ENCODE measurements at regions not wholly inside any gene's neighbourhood (a gene's known extent, or its start where the extent isn't known, plus 50 kb on each side); places are given as distances from the start of the nearest gene placed in this dataset.

DNA sequence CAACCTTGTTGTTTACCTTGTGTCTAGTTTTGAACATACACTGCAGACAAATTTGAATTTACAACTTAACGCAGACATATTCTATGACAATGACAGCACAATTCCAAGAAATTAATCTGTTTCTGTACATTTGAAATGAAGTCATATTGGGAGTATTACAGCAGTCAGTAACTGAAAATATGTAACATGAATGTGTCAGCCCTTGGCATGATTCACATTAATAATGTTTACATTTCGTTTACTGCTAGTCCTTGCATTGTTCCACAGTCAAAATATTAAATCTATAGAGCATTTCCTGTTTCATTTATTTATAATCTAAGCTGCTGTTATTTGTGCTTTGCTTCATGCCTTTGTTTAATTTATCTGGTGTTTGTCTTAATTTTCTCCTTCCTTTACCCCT, 80.4 kb downstream of the NOC3L start:
- Histone ChIP-seq H3K23ac (ENCODE audit: insufficient read length) (no peak overlapping the region), H3K27me3 (replicated peaks in 1 of 4; ENCODE audit: control insufficient read depth in 3 of 4, extremely low read depth in 1 of 4, insufficient read depth in 3 of 4, low read length in 3 of 4) (no peaks in the 10 kb centered on the region), H3K23me2 (ENCODE audit: low read depth, low read length) (no peaks in the 10 kb centered on the region), H2AK5ac (ENCODE audit: low read depth, low read length) (no peak overlapping the region), H2BK15ac (ENCODE audit: low read length) (no peak overlapping the region), H4K5ac (ENCODE audit: insufficient read length, low read depth, low read length) (no peak overlapping the region), H3K56ac (replicated peaks; ENCODE audit: insufficient read length, low read depth, low read length) (no peak overlapping the region), H4K8ac (ENCODE audit: extremely low read depth, insufficient read depth, low read length) (no peak overlapping the region), H3K36me3 (ENCODE audit: control insufficient read depth in 2 of 4, insufficient read depth in 4 of 4, low read length in 3 of 4) (no peaks in the 10 kb centered on the region), H2BK12ac (ENCODE audit: low read depth, low read length) (no peak overlapping the region), H4K20me1 (replicated peaks in 1 of 2; ENCODE audit: control insufficient read depth in 1 of 2, insufficient read depth in 2 of 2, low read length in 2 of 2) (no peaks in the 10 kb centered on the region), H3K27ac (ENCODE audit: low read depth, low read length) (no peak overlapping the region), H3K79me1 (ENCODE audit: low read depth, low read length) (no peaks in the 10 kb centered on the region), H3K79me2 (ENCODE audit: control insufficient read depth in 1 of 2, insufficient read depth in 2 of 2, low read length in 2 of 2) (no peaks in the 10 kb centered on the region), H4K91ac (replicated peaks; ENCODE audit: insufficient read length, low read length) (no peak overlapping the region), H3K4ac (replicated peaks; ENCODE audit: insufficient read length, low read depth, low read length) (no peak overlapping the region), H3K9ac (replicated peaks in 1 of 4; ENCODE audit: extremely low read depth in 1 of 4, low read depth in 3 of 4, low read length in 3 of 4) (no peak overlapping the region), H2BK5ac (ENCODE audit: low read depth, low read length) (no peak overlapping the region), H3K18ac (ENCODE audit: extremely low read depth, low read length) (no peak overlapping the region), H3K4me2 (ENCODE audit: insufficient read depth in 1 of 2, low read depth in 2 of 2, low read length in 2 of 2) (no peak overlapping the region), H3K14ac (ENCODE audit: insufficient read length) (no peak overlapping the region), H3K9me3 (ENCODE audit: insufficient read depth in 2 of 2, low read depth in 1 of 2, low read length in 1 of 2) (no peaks in the 10 kb centered on the region), H2AFZ (ENCODE audit: low read length) (no peak overlapping the region), H3K4me1 (replicated peaks in 1 of 4; ENCODE audit: control insufficient read depth in 3 of 4, insufficient read depth in 4 of 4, low read length in 3 of 4) (no peaks in the 10 kb centered on the region), H2BK20ac (ENCODE audit: low read length) (no peak overlapping the region), H3K4me3 (ENCODE audit: extremely low read depth in 1 of 4, insufficient read depth in 2 of 4, low read depth in 3 of 4, low read length in 4 of 4) (no peak overlapping the region), H2BK120ac (replicated peaks; ENCODE audit: low read depth, low read length) (no peak overlapping the region)
- ChIA-PET POLR2A (ENCODE audit: partially characterized antibody) (no interaction called here), CTCF (ENCODE audit: partially characterized antibody) (interaction anchor here (1.4 to 2.7 kb wide), 2 partner anchors 38 to 44 kb away, joined by 3 to 12 read pairs; no protein-coding TSS in a partner anchor)
- FAIRE-seq (no peak), DNase-seq (ENCODE audit: low read depth in 1 of 2, low spot score in 2 of 2) (no peak)
- 87% methylated on average over 2 of the region's 2 CpGs; no CpG with 5 or more reads in 1 of the 2 experiments for WGBS, 2 experiments (ENCODE audit: extremely low coverage in 1 of 2, insufficient coverage in 1 of 2, insufficient read length in 1 of 2, insufficient replicate concordance in 2 of 2, low coverage in 1 of 2, low lambda C conversion rate in 2 of 2, missing lambda C conversion rate in 1 of 2)
- TF ChIP-seq JUND (IDR thresholded peaks at IDR 0.05; ENCODE audit: low read length) (no peak), BRCA1 (IDR thresholded peaks at IDR 0.05; ENCODE audit: low read depth, low read length) (no peak), RFX5 (IDR thresholded peaks at IDR 0.05; ENCODE audit: borderline replicate concordance, low read depth, low read length) (no peak), CEBPB (IDR thresholded peaks at IDR 0.05; ENCODE audit: low read depth, low read length) (no peak), NANOG (IDR thresholded peaks at IDR 0.05; ENCODE audit: insufficient read depth, low read depth, low read length, poor library complexity, severe bottlenecking) (no peak), SRF (IDR thresholded peaks at IDR 0.05; ENCODE audit: low read depth, low read length) (no peak), SAP30 (IDR thresholded peaks at IDR 0.05; ENCODE audit: insufficient read depth, insufficient replicate concordance, low read length) (no peak), KDM1A (IDR thresholded peaks at IDR 0.05; ENCODE audit: borderline replicate concordance, low read length) (no peak), CBX5 (IDR thresholded peaks at IDR 0.05; ENCODE audit: low read depth, low read length) (no peak), MAFK (IDR thresholded peaks at IDR 0.05; ENCODE audit: low read depth, low read length) (no peak)
- TF ChIP-seq, protein P1, sequence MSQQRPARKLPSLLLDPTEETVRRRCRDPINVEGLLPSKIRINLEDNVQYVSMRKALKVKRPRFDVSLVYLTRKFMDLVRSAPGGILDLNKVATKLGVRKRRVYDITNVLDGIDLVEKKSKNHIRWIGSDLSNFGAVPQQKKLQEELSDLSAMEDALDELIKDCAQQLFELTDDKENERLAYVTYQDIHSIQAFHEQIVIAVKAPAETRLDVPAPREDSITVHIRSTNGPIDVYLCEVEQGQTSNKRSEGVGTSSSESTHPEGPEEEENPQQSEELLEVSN (IDR thresholded peaks at IDR 0.05) = no peak
- TF ChIP-seq, protein P2, sequence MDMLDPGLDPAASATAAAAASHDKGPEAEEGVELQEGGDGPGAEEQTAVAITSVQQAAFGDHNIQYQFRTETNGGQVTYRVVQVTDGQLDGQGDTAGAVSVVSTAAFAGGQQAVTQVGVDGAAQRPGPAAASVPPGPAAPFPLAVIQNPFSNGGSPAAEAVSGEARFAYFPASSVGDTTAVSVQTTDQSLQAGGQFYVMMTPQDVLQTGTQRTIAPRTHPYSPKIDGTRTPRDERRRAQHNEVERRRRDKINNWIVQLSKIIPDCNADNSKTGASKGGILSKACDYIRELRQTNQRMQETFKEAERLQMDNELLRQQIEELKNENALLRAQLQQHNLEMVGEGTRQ (IDR thresholded peaks at IDR 0.05; ENCODE audit: low read length) = no peak
- TF ChIP-seq, protein P3, sequence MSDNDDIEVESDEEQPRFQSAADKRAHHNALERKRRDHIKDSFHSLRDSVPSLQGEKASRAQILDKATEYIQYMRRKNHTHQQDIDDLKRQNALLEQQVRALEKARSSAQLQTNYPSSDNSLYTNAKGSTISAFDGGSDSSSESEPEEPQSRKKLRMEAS (IDR thresholded peaks at IDR 0.05) = no peak

Data from H1 (cell line).